HepG2 (cell line): ENCODE measurements at regions not wholly inside any gene's neighbourhood (a gene's known extent, or its start where the extent isn't known, plus 50 kb on each side); places are given as distances from the start of the nearest gene placed in this dataset.

Experiments
- ATAC-seq: fragments of 200-7000 bp; cut with Tn5 transposase; 3 replicates; pipeline ENCODE4 v1.9.1; 2020; ENCODE audit warnings: mild to moderate bottlenecking, moderate library complexity
- BruUV-seq: library from RNA; stranded (reverse); fragments of 400-500 nt; replicated peaks from 2 replicates; lab custom pipeline; 2021; lab: Mats Ljungman, UMichigan
- CTCF ChIA-PET: fragments of 300-600 bp; formaldehyde crosslinking; extraction: SDS; loops from one replicate; lab custom pipeline; 2021; ENCODE audit warnings: low total read pairs, inconsistent platforms, low intra/inter-chr PET ratio; lab: Yijun Ruan, JAX
- POLR2A ChIA-PET: fragments of 350-600 bp; sonication (Branson Sonifier 250); formaldehyde crosslinking; loops from one replicate; lab custom pipeline; 2020; ENCODE audit warnings: antibody characterized with exemption, inconsistent platforms; lab: Yijun Ruan, JAX
- DNase-seq: peaks from one replicate; pipeline ENCODE4 v3.0.0-alpha.2; 2015; ENCODE audit warnings: low spot score
- FAIRE-seq: peaks from 3 replicates; lab custom pipeline; 2011; peaks lifted over from hg19 to GRCh38; lab: Jason Lieb, UNC
- H2AFZ ChIP-seq: one replicate; pipeline ENCODE4 v1.6.1; 2011; ENCODE audit warnings: low read length, inconsistent platforms
- H3K27ac ChIP-seq: fragments of 300-600 bp; 3 replicates; pipeline ENCODE4 v1.8.0; 2011; ENCODE audit warnings: mixed run types, mild to moderate bottlenecking, mixed read lengths, low read length, inconsistent platforms; ENCODE audit not compliant: insufficient read depth; ENCODE audit errors: extremely low read length
- H3K27me3 ChIP-seq, 2 experiments: fragments of 200-600 bp in 1 of 2; 2 replicates in 1 of 2; 3 replicates in 1 of 2; pipeline versions ENCODE4 v1.6.0 to v1.8.0; 2011; ENCODE audit warnings: low read length in 2 of 2, mild to moderate bottlenecking in 2 of 2, moderate library complexity in 2 of 2, inconsistent platforms in 1 of 2; ENCODE audit not compliant: insufficient read depth in 2 of 2, control insufficient read depth in 1 of 2
- H3K36me3 ChIP-seq, 2 experiments: fragments of 200-600 bp in 1 of 2; replicated peaks in 1 of 2; 2 replicates in 1 of 2; 3 replicates in 1 of 2; pipeline versions ENCODE4 v1.5.1 to v1.8.0; 2011; ENCODE audit warnings: low read length in 2 of 2, inconsistent platforms in 1 of 2; ENCODE audit not compliant: insufficient read depth in 2 of 2, control insufficient read depth in 1 of 2
- H3K4me1 ChIP-seq: 2 replicates; pipeline ENCODE4 v1.5.1; 2012; ENCODE audit warnings: low read length, inconsistent platforms; ENCODE audit not compliant: insufficient read depth
- H3K4me2 ChIP-seq: 2 replicates; pipeline ENCODE4 v1.6.0; 2011; ENCODE audit warnings: low read depth, low read length, inconsistent platforms
- H3K4me3 ChIP-seq, 3 experiments: fragments of 200-600 bp in 1 of 3; sonication (generic), shearing (Covaris generic) in 1 of 3; replicated peaks in 1 of 3; 2 replicates each; pipeline ENCODE4 v1.5.1; 2011 to 2016; ENCODE audit warnings: low read length in 3 of 3, inconsistent platforms in 2 of 3, low read depth in 2 of 3, mild to moderate bottlenecking in 2 of 3, control low read depth in 1 of 3, mixed read lengths in 1 of 3; ENCODE audit not compliant: insufficient read depth in 1 of 3
- H3K79me2 ChIP-seq: one replicate; pipeline ENCODE4 v1.6.1; 2011; ENCODE audit warnings: low read length, inconsistent platforms; ENCODE audit not compliant: insufficient read depth
- H3K9ac ChIP-seq: 2 replicates; pipeline ENCODE4 v1.6.0; 2011; ENCODE audit warnings: mild to moderate bottlenecking, low read depth, low read length, inconsistent platforms; ENCODE audit not compliant: insufficient read depth
- H3K9me3 ChIP-seq: 2 replicates; pipeline ENCODE4 v1.5.1; 2012; ENCODE audit warnings: mild to moderate bottlenecking, low read length
- H4K20me1 ChIP-seq: 2 replicates; pipeline ENCODE4 v1.6.0; 2011; ENCODE audit warnings: inconsistent platforms, mild to moderate bottlenecking, low read length, moderate library complexity; ENCODE audit not compliant: insufficient read depth
- AKNA ChIP-seq: sonication (generic); formaldehyde crosslinking; IDR thresholded peaks from 2 replicates; pipeline ENCODE4 v1.4.0; 2020; ENCODE audit warnings: missing genetic modification reagents, borderline replicate concordance
- FOXJ3 ChIP-seq: sonication (generic); formaldehyde crosslinking; IDR thresholded peaks from 2 replicates; pipeline ENCODE4 v1.4.0; 2020; ENCODE audit warnings: missing genetic modification reagents, mild to moderate bottlenecking, borderline replicate concordance
- HOXA7 ChIP-seq: sonication (generic); formaldehyde crosslinking; IDR thresholded peaks from 2 replicates; pipeline ENCODE4 v1.8.1; 2022; ENCODE audit warnings: mild to moderate bottlenecking, missing genetic modification reagents, moderate library complexity
- IRF2 ChIP-seq: IDR thresholded peaks from 2 replicates; pipeline ENCODE4 v1.6.1; 2018; ENCODE audit warnings: missing genetic modification reagents, missing compliant biosample characterization
- ISX ChIP-seq: sonication (generic); formaldehyde crosslinking; conservative IDR thresholded peaks from 2 replicates; pipeline ENCODE4 v1.5.0; 2020; ENCODE audit warnings: missing genetic modification reagents
- TCF7 ChIP-seq: sonication (generic); IDR thresholded peaks from 2 replicates; pipeline ENCODE4 v1.6.1; 2016; ENCODE audit warnings: antibody characterized with exemption, low read depth
- YY1 ChIP-seq: IDR thresholded peaks from 2 replicates; pipeline ENCODE4 v1.6.1; 2011; ENCODE audit warnings: low read length, low read depth, moderate library complexity, mild to moderate bottlenecking; ENCODE audit not compliant: insufficient read depth, insufficient replicate concordance
- ZFY ChIP-seq: sonication (generic); formaldehyde crosslinking; IDR thresholded peaks from 2 replicates; pipeline ENCODE4 v1.4.0; 2020; ENCODE audit warnings: missing genetic modification reagents
- ZNF124 ChIP-seq: sonication (generic); formaldehyde crosslinking; IDR thresholded peaks from 2 replicates; pipeline ENCODE4 v1.4.0; 2020; ENCODE audit warnings: missing genetic modification reagents
- ZNF256 ChIP-seq: sonication (generic); formaldehyde crosslinking; conservative IDR thresholded peaks from 2 replicates; pipeline ENCODE4 v1.4.0; 2020; ENCODE audit warnings: missing genetic modification reagents
- ZNF282 ChIP-seq: fragments of 450-650 bp; IDR thresholded peaks from 2 replicates; pipeline ENCODE4 v1.6.1; 2018; ENCODE audit not compliant: partially characterized antibody
- ZNF337 ChIP-seq: sonication (generic); formaldehyde crosslinking; IDR thresholded peaks from 2 replicates; pipeline ENCODE4 v1.5.1; 2020; ENCODE audit warnings: missing genetic modification reagents, low read depth, mild to moderate bottlenecking, borderline replicate concordance
- ZNF430 ChIP-seq: sonication (generic); formaldehyde crosslinking; IDR thresholded peaks from 2 replicates; pipeline ENCODE4 v1.9.0; 2021; ENCODE audit warnings: mild to moderate bottlenecking, missing genetic modification reagents
- ZNF451 ChIP-seq: sonication (generic); formaldehyde crosslinking; IDR thresholded peaks from 2 replicates; pipeline ENCODE4 v1.5.0; 2020; ENCODE audit warnings: mild to moderate bottlenecking, missing genetic modification reagents
- ZNF678 ChIP-seq: sonication (generic); formaldehyde crosslinking; IDR thresholded peaks from 2 replicates; pipeline ENCODE4 v1.4.0; 2020; ENCODE audit warnings: mild to moderate bottlenecking, missing genetic modification reagents
- ZSCAN22 ChIP-seq: sonication (generic); formaldehyde crosslinking; IDR thresholded peaks from 2 replicates; pipeline ENCODE4 v1.4.0; 2020; ENCODE audit warnings: mild to moderate bottlenecking, missing genetic modification reagents
- ZZZ3 ChIP-seq: sonication (generic); formaldehyde crosslinking; IDR thresholded peaks from 2 replicates; pipeline ENCODE4 v1.4.0; 2020; ENCODE audit warnings: missing genetic modification reagents, mild to moderate bottlenecking, borderline replicate concordance
- WGBS: methylation state at CpG from one replicate; pipeline ENCODE4 v1.1.6; 2017; ENCODE audit warnings: low lambda C conversion rate; 5-methylcytosine and 5-hydroxymethylcytosine counted together
- in situ Hi-C: cut with HindIII; loops from 2 replicates; pipeline ENCODE4 v1.10.0; 2017; ENCODE audit warnings: low pct_unique_long_range_greater_than_20kb; ENCODE audit not compliant: extremely low pct_ligation_motif_present
- intact Hi-C: fragments of 100-400 bp; cut with micrococcal nuclease; formaldehyde crosslinking; loops from one replicate; pipeline ENCODE4 v1.10.0; 2022; ENCODE audit not compliant: unreplicated experiment
- TF ChIP-seq, protein P1 (sequence below): IDR thresholded peaks from 2 replicates; pipeline ENCODE4 v1.6.1; 2016

DNA sequence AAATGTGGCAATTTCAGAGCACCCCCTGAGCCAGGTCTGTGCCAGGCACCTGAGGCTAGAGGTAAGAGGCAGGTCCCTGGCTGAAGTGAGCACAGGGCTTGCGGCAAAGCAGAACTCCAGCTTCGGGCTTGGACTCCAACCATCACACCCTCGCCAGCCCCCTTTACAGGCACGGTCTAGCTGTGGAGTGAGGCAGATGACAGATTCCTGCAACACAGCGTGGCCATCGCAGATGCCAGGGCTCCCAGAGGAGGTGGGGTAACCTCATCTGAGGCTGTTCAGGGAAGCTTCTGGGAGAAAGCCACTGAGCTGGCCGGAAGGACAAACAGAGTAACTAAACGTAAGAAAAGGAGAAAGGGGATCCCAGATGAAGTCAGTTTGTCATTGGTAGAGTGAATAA, 55.6 kb upstream of the CASZ1 start:
- 28% methylated on average over 5 of the region's 8 CpGs for WGBS

More for the DNA sequence above, 55.6 kb upstream of the CASZ1 start:
- no peak for FAIRE-seq
- DNase-seq = no peak
- Histone ChIP-seq H3K36me3 (no peaks in the 10 kb centered on the region), H3K27ac (no peak overlapping the region), H3K27me3 (peaks cover 5 to 42% of the 10 kb centered on the region in 2 experiments), H3K4me1 (peaks cover 20% of the 10 kb centered on the region), H3K9me3 (no peaks in the 10 kb centered on the region), H4K20me1 (no peaks in the 10 kb centered on the region), H3K9ac (no peak overlapping the region), H3K4me2 (no peak overlapping the region), H2AFZ (no peak overlapping the region), H3K79me2 (no peaks in the 10 kb centered on the region), H3K4me3 (no peak overlapping the region)
- no peak for ATAC-seq
- ChIA-PET CTCF (no interaction called here), POLR2A (no interaction called here)
- BruUV-seq = no TSS peak
- intact Hi-C loops (no loop called here), in situ Hi-C loops (no loop called here)
- TF ChIP-seq ZNF678 (CRISPR knock-in tag) (no peak), HOXA7 (CRISPR knock-in tag) (no peak), ZNF124 (CRISPR knock-in tag) (no peak), AKNA (CRISPR knock-in tag) (no peak), TCF7 (no peak), IRF2 (CRISPR knock-in tag) (no peak), ZFY (CRISPR knock-in tag) (no peak), ISX (CRISPR knock-in tag) (no peak), ZNF451 (no peak), FOXJ3 (CRISPR knock-in tag) (no peak), ZNF282 (no peak), YY1 (no peak), ZSCAN22 (CRISPR knock-in tag) (no peak), ZZZ3 (CRISPR knock-in tag) (no peak), ZNF337 (no peak), ZNF430 (CRISPR knock-in tag) (no peak), ZNF256 (no peak)
- TF ChIP-seq, protein P1, sequence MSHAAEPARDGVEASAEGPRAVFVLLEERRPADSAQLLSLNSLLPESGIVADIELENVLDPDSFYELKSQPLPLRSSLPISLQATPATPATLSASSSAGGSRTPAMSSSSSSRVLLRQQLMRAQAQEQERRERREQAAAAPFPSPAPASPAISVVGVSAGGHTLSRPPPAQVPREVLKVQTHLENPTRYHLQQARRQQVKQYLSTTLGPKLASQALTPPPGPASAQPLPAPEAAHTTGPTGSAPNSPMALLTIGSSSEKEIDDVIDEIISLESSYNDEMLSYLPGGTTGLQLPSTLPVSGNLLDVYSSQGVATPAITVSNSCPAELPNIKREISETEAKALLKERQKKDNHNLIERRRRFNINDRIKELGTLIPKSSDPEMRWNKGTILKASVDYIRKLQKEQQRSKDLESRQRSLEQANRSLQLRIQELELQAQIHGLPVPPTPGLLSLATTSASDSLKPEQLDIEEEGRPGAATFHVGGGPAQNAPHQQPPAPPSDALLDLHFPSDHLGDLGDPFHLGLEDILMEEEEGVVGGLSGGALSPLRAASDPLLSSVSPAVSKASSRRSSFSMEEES (CRISPR knock-in tag) = no peak
